HG02571 (cell line): ENCODE measurements at regions not wholly inside any gene's neighbourhood (a gene's known extent, or its start where the extent isn't known, plus 50 kb on each side); places are given as distances from the start of the nearest gene placed in this dataset.
"Not testable (repeated sequence)": the region's sequence is repeated elsewhere in the genome, so short reads cannot be mapped to it uniquely, and the experiment has no call there.

Experiments
- ATAC-seq: cut with Tn5 transposase; IDR thresholded peaks from one replicate; pipeline ENCODE4 v1.9.1; 2021; ENCODE audit warnings: mild to moderate bottlenecking, moderate library complexity; ENCODE audit not compliant: unreplicated experiment

DNA sequence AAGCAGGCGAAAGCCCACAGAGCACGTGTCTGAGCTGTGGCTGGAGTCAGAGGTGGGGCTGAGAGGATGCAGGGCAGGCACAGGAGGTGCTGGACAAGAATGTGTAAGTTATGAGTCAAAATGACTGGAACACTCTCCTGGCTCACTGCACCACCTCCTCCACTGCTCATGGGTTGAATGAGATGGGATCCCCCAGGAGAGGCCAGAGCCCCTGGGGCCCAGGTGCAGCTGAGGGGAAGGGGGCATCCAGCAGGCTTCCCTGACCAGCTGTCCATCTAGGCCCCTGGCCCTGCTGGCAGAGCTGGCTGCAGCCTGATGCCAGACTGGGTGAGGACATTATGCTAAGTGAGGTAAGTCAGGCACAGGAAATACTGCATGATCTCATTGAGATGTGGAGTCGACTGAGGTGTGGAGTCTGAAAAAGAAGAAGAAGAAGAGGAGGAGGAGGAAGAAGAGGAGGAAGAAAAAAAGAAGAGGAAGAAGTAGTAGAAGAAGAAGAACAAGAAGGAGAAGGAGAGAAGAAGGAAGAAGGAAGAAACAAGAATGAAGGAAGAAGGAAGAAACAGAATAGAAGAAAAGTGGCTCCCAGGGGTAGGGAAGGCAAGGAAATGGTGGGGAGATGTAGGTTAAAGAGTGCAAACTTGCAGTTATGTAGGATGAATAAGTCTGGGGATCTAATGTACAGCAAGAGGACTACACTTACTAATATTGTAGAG is 747.4 kb downstream of the UQCRFS1 start:
- no peak for ATAC-seq

- ATAC-seq: no peak
These were observed 749.4 kb downstream of the UQCRFS1 start for GRCh38 chr19:28463493-28464053.

GRCh38 chr19:28457620-28458019 is 755.3 kb downstream of the UQCRFS1 start:
- no peak for ATAC-seq

- ATAC-seq: no peak
These were observed 756.1 kb downstream of the UQCRFS1 start for GRCh38 chr19:28456708-28457320.

DNA sequence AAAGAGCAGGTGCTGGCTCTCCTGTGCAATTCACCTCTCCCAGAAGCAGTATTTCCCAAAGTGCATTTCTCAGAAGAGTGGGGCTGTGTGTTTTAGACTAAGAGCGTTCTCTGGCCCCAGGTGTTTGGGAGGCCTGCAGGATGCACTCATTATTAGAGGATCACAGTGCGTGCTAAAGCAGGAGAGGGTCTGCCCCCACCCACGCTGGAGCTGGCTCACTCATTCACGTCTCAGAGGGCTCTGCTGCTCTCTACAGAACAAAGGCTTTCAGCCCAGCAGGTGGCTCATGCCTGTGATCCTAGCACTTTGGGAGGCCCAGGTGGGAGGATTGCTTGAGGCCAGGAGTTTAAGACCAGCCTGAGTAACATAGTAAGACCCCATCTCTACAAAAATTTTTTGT is 756.7 kb downstream of the UQCRFS1 start:
- no peak for ATAC-seq

DNA sequence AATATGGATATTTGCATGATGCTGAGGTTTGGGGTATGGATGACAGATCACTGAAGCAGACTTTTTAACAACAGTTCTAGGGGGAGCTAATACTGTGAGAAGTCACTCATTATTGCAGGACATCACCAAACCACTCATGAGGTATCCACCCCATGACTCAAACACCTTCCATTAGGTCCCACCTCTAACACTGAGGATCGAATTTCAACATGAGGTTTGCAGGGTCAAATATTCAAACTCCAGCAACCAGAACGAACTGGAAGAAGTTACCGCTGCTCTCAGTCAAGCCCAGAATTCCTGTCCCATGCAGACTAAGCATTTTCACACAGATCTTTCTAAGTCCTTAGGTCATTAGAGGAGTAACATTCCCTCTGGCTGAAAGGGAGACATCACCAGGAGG is 758.9 kb downstream of the UQCRFS1 start:
- ATAC-seq: no peak

GRCh38 chr19:28453420-28453819 is 759.5 kb downstream of the UQCRFS1 start:
- ATAC-seq: no peak

- no peak for ATAC-seq
These were observed 763.1 kb downstream of the UQCRFS1 start for GRCh38 chr19:28449803-28450202.

DNA sequence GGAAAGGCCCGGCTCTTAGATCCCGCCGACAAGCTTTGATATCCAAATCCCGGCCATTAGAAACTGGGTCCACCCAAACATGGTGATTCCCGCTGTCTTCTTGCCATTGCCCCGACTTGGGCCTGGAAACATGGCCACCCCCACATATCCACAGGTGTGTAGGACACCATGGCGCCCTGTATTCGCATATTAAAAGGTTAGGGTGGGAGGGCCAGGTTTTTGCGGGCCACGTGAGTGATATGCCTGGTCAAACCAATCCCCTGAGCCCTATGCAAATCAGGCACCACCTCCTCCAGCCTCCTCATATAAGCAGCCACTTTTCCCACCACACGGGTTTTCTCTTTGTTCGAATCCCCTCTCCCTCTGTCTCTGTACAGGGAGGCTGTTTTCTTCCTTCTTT is 766.4 kb downstream of the UQCRFS1 start:
- ATAC-seq: no peak

- ATAC-seq: no peak
These were observed 767.1 kb downstream of the UQCRFS1 start for GRCh38 chr19:28445826-28446225.

- ATAC-seq: no peak
These were observed 768.6 kb downstream of the UQCRFS1 start for GRCh38 chr19:28444362-28444761.

DNA sequence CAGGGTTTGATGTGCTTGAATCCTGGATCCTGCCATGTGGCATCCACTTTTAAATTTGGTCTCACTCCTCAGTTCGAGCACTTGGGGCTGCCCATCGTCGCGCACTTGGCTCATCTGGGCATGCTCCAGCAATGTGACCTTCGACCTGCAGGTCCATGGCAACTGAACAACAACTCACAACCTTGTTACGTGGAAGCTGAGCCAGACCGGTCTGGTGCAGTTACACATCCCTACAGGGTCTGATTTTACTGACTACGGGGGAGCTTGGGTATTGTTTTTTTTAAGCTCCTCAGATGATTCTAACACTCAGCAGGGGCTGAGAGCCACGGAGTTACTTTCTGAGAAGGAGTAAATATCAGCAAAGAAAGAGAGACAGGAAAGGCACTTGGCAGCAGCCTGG is 769.6 kb downstream of the UQCRFS1 start:
- no peak for ATAC-seq

DNA sequence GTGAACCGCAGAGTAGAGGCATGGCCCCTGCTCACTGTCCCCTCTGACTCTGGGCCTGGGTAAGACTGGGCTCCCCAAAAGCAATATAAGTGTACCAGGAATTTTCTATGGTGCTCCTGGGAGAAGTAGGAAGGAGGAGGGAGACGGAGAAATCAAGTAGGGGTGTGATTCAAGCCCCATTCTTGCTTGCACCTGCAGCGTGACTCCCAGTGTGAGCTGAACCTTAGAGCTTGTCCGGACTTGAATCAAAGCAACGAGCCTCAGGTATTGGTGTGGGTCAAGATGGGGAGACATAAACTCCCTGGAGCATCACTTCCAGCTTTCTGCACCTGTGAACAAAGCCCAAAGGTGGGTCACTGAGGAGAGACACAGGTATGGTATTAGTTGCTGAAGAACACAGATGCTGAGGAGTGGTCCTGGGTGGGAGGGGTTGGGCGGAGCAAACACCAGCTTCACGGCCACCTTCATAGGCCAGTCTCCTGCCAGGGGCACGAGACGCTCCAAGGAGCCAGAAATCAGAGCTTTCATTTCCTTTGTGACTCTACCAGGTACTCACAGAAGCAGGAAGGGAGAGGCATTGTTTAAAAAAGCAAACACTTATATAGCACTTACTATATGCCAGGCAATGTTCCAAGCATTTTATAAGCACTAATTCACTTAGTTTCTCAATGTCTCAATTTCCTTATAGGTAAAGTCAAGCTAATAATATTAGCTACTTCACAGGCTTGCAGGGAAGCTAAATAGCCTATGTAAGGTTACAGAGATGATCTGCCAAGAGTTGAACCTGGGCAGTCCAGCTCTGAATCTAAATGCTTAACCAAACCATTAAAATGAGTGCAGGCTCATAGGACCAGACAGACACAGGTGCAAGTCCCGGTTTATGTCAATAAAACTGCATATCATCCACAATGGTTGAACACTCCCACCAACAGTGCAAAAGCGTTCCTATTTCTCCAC is 775.3 kb downstream of the UQCRFS1 start:
- ATAC-seq: no peak

- no peak for ATAC-seq
These were observed 776.6 kb downstream of the UQCRFS1 start for GRCh38 chr19:28436320-28436719.

DNA sequence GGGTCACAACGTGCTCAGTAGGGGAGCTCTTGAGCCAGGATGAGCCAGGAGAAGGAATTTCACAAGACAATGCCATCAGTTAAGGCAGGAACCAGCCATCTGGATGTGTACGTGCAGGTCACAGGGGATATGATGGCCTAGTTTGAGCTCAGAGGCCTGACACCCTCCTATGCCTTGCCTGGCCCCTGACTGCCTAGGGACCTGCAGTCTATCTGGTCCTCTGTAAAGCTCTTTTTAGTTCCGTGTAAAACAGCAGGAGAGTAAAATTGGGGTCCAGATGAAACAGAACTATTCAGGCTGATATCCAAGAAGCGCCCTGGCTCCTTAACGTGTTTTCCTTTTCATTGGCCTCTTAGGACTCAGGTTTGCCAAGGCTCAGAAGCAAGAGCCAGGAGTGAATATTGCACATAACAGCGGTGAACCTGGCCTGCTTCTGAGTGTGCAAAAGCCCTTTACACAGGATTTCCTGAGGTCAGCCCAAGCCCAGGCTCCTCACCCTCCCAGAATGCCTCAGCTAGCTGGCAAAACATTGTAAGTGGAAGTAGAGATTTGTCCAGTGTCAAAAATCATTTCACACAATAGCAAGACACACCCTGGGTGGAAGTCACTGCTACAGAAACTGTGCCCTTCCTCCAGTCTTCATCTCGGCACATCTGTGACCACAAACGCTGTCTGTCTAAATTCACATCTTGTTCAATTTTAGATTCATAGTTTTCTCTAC is 777.2 kb downstream of the UQCRFS1 start:
- ATAC-seq: no peak

DNA sequence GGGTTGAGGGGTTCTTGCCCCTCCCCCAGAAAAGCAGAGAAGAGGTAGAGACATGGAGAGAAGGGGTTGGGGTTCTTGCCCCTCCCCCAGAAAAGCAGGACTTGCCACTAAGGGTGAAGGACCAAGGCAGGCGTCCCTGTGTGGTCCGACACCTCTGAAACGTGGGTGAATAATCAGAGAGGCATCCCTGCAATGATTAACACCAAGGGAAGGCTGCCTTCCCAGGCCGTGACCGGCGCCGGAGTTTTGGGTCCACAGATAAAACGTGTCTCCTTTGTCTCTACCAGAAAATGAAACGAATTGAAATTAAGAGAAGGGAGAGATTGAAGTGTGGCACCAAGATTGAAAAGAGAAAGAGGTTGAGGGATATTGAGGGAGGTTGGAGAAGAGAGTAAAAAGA is 778.2 kb downstream of the UQCRFS1 start:
- not testable (repeated sequence) for ATAC-seq

DNA sequence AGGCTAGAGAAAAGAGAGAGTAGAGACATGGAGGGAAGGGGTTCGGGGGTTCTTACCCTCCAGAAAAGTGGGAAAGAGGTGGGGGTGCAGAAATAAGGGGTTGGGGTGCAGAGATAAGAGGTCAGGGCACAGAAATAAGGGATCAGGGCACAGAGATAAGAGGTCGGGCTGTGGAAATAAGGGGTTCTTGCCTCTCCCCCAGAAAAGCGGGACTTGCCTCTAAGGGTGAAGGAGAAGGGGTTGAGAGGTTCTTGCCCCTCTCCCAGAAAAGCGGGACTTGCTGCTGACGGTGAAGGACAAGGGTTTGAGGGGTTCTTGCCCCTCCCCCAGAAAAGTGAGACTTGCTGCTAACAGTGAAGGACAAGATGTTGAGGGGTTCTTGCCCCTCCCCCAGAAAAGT is 778.6 kb downstream of the UQCRFS1 start:
- ATAC-seq: not testable (repeated sequence)

DNA sequence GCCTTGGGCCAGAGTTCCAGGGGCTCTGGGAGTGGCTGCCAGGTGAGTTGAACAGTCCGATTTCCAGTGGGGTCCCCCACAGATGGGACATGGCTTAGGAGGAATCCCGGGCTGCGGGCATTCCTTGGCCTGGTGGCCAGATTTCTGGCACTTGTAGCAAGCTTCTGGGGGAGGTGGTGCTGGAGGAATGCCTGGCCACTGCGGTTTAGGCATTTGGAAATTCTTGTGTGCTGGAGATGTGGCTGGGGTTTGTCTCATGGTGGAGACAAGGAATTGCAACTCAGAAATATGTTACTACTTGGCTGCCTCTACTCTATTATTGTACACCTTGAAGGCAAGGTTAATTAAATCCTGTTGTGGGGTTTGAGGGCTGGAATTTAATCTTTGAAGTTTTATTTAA is 779.8 kb downstream of the UQCRFS1 start:
- ATAC-seq: not testable (repeated sequence)

- no peak for ATAC-seq
These were observed 782.7 kb downstream of the UQCRFS1 start for GRCh38 chr19:28430214-28430613.

GRCh38 chr19:28429356-28429755 is 783.6 kb downstream of the UQCRFS1 start:
- ATAC-seq: no peak
